ENCODE measurements at regions not wholly inside any gene's neighbourhood (a gene's known extent, or its start where the extent isn't known, plus 50 kb on each side); places are given as distances from the start of the nearest gene placed in this dataset.
"Not testable (repeated sequence)": the region's sequence is repeated elsewhere in the genome, so short reads cannot be mapped to it uniquely, and the experiment has no call there.

GRCh38 chr17:15849054-15849453 lies 95.9 kb upstream of the ADORA2B start:
- DNase-seq; H3K9me3 ChIP-seq (replicated peaks); H3K27ac ChIP-seq; H3K36me3 ChIP-seq; H3K4me3 ChIP-seq; H3K27me3 ChIP-seq; H3K4me1 ChIP-seq: not testable (repeated sequence)

GRCh38 chr17:15850071-15850470 lies 94.9 kb upstream of the ADORA2B start:
- not testable (repeated sequence) for H3K36me3 ChIP-seq; DNase-seq; H3K27me3 ChIP-seq; H3K4me3 ChIP-seq; H3K4me1 ChIP-seq; H3K27ac ChIP-seq; H3K9me3 ChIP-seq (replicated peaks)

- not testable (repeated sequence) for H3K4me1 ChIP-seq, H3K27me3 ChIP-seq, DNase-seq
Observed at GRCh38 chr17:15850687-15851086, 94.2 kb upstream of the ADORA2B start.

GRCh38 chr17:15852863-15853262 lies 92.1 kb upstream of the ADORA2B start:
- H3K27ac ChIP-seq; H3K4me3 ChIP-seq; H3K36me3 ChIP-seq; H3K4me1 ChIP-seq; H3K27me3 ChIP-seq; H3K9me3 ChIP-seq (replicated peaks); DNase-seq: not testable (repeated sequence)

More at GRCh38 chr17:15850687-15851086, 94.2 kb upstream of the ADORA2B start:
- H3K9me3 ChIP-seq (replicated peaks); H3K36me3 ChIP-seq; H3K27ac ChIP-seq; H3K4me3 ChIP-seq: not testable (repeated sequence)

- H3K4me3 ChIP-seq; H3K4me1 ChIP-seq; DNase-seq; H3K27me3 ChIP-seq; H3K36me3 ChIP-seq; H3K9me3 ChIP-seq (replicated peaks); H3K27ac ChIP-seq: not testable (repeated sequence)
Observed at GRCh38 chr17:15856191-15856590, 88.7 kb upstream of the ADORA2B start.

GRCh38 chr17:15856745-15857144 lies 88.2 kb upstream of the ADORA2B start:
- not testable (repeated sequence) for H3K4me3 ChIP-seq; H3K27me3 ChIP-seq; H3K9me3 ChIP-seq (replicated peaks); H3K4me1 ChIP-seq; DNase-seq; H3K36me3 ChIP-seq; H3K27ac ChIP-seq

GRCh38 chr17:15858082-15858481 lies 86.8 kb upstream of the ADORA2B start:
- not testable (repeated sequence) for H3K27ac ChIP-seq; DNase-seq; H3K9me3 ChIP-seq (replicated peaks)

GRCh38 chr17:15860774-15861173 lies 84.2 kb upstream of the ADORA2B start:
- not testable (repeated sequence) for H3K27me3 ChIP-seq; H3K4me3 ChIP-seq; DNase-seq; H3K36me3 ChIP-seq; H3K4me1 ChIP-seq; H3K27ac ChIP-seq; H3K9me3 ChIP-seq (replicated peaks)

More at GRCh38 chr17:15858082-15858481, 86.8 kb upstream of the ADORA2B start:
- H3K4me1 ChIP-seq, H3K27me3 ChIP-seq, H3K4me3 ChIP-seq, H3K36me3 ChIP-seq: not testable (repeated sequence)

GRCh38 chr17:15864061-15864460 lies 80.9 kb upstream of the ADORA2B start:
- H3K36me3 ChIP-seq; H3K9me3 ChIP-seq (replicated peaks); H3K4me1 ChIP-seq; H3K27me3 ChIP-seq; H3K27ac ChIP-seq; H3K4me3 ChIP-seq; DNase-seq: not testable (repeated sequence)

GRCh38 chr17:15864472-15864871 lies 80.5 kb upstream of the ADORA2B start:
- H3K36me3 ChIP-seq; H3K4me1 ChIP-seq; H3K27ac ChIP-seq; DNase-seq; H3K9me3 ChIP-seq (replicated peaks); H3K4me3 ChIP-seq; H3K27me3 ChIP-seq: not testable (repeated sequence)

GRCh38 chr17:15866015-15866414 lies 78.9 kb upstream of the ADORA2B start:
- not testable (repeated sequence) for H3K36me3 ChIP-seq; H3K27me3 ChIP-seq; H3K27ac ChIP-seq; H3K9me3 ChIP-seq (replicated peaks); H3K4me1 ChIP-seq; DNase-seq; H3K4me3 ChIP-seq

- not testable (repeated sequence) for H3K4me3 ChIP-seq; DNase-seq; H3K4me1 ChIP-seq; H3K36me3 ChIP-seq; H3K9me3 ChIP-seq (replicated peaks); H3K27me3 ChIP-seq; H3K27ac ChIP-seq
Observed at GRCh38 chr17:15867331-15867730, 77.6 kb upstream of the ADORA2B start.

- DNase-seq; H3K27ac ChIP-seq; H3K4me3 ChIP-seq; H3K4me1 ChIP-seq; H3K9me3 ChIP-seq (replicated peaks); H3K27me3 ChIP-seq; H3K36me3 ChIP-seq: not testable (repeated sequence)
Observed at GRCh38 chr17:15869868-15870267, 75.1 kb upstream of the ADORA2B start.

GRCh38 chr17:15872677-15873076 lies 72.3 kb upstream of the ADORA2B start:
- H3K36me3 ChIP-seq; DNase-seq; H3K9me3 ChIP-seq (replicated peaks); H3K27ac ChIP-seq; H3K27me3 ChIP-seq; H3K4me1 ChIP-seq; H3K4me3 ChIP-seq: not testable (repeated sequence)

- H3K36me3 ChIP-seq; H3K27me3 ChIP-seq; H3K9me3 ChIP-seq (replicated peaks); H3K4me1 ChIP-seq; H3K27ac ChIP-seq; DNase-seq; H3K4me3 ChIP-seq: not testable (repeated sequence)
Observed at GRCh38 chr17:15877882-15878500, 66.9 kb upstream of the ADORA2B start.

GRCh38 chr17:15882058-15882720 lies 62.7 kb upstream of the ADORA2B start:
- H3K27ac ChIP-seq, result no peak overlapping the region

More at GRCh38 chr17:15882058-15882720, 62.7 kb upstream of the ADORA2B start:
- peaks cover 7% of the 10 kb centered on the region; the same call in 1 of the 2 replicates for H3K9me3 ChIP-seq (replicated peaks)
- H3K36me3 ChIP-seq, result no peaks in the 10 kb centered on the region
- no peaks in the 10 kb centered on the region for H3K4me1 ChIP-seq
- 0 out of 2 replicates have a peak, but pooled peaks cover 2% of the 10 kb centered on the region for H3K27me3 ChIP-seq
- H3K4me3 ChIP-seq, result no peak overlapping the region
- no peak for DNase-seq
